ENCODE measurements at regions not wholly inside any gene's neighbourhood (a gene's known extent, or its start where the extent isn't known, plus 50 kb on each side); places are given as distances from the start of the nearest gene placed in this dataset.
"Not testable (repeated sequence)": the region's sequence is repeated elsewhere in the genome, so short reads cannot be mapped to it uniquely, and the experiment has no call there.

GRCh38 chr7:81457852-81458522, 311.9 kb downstream of the HGF start:
- no peaks in the 10 kb centered on the region for H3K4me1 ChIP-seq (replicated peaks in 1 of 2)
- intact Hi-C loops (cut with DNase I): loop anchor here in 1 of 2 donors (5.0 kb wide), 1 partner anchor 761 kb away; no protein-coding TSS in a partner anchor
- no peaks in the 10 kb centered on the region for H3K36me3 ChIP-seq (replicated peaks in 1 of 2)
- no peak overlapping the region for H3K27ac ChIP-seq
- no peak for DNase-seq
- TF ChIP-seq POLR2A (IDR thresholded peaks at IDR 0.05): no peak
- TF ChIP-seq, protein P1, sequence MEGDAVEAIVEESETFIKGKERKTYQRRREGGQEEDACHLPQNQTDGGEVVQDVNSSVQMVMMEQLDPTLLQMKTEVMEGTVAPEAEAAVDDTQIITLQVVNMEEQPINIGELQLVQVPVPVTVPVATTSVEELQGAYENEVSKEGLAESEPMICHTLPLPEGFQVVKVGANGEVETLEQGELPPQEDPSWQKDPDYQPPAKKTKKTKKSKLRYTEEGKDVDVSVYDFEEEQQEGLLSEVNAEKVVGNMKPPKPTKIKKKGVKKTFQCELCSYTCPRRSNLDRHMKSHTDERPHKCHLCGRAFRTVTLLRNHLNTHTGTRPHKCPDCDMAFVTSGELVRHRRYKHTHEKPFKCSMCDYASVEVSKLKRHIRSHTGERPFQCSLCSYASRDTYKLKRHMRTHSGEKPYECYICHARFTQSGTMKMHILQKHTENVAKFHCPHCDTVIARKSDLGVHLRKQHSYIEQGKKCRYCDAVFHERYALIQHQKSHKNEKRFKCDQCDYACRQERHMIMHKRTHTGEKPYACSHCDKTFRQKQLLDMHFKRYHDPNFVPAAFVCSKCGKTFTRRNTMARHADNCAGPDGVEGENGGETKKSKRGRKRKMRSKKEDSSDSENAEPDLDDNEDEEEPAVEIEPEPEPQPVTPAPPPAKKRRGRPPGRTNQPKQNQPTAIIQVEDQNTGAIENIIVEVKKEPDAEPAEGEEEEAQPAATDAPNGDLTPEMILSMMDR (IDR thresholded peaks at IDR 0.05): peak in 3 of 6 experiments; percentile 13 to 41 (median 31)
- no peak overlapping the region for H3K4me3 ChIP-seq
- no peaks in the 10 kb centered on the region for H3K27me3 ChIP-seq
- no peaks in the 10 kb centered on the region for H3K9me3 ChIP-seq (replicated peaks in 1 of 3)
- 24 to 39% (median 27%) methylated on average over 1 of the region's 1 CpG for WGBS, 4 donors

GRCh38 chr7:81453770-81454169, 316.1 kb downstream of the HGF start:
- H3K4me3 ChIP-seq; H3K27ac ChIP-seq; intact Hi-C loops (cut with DNase I); H3K9me3 ChIP-seq (replicated peaks in 1 of 3); H3K36me3 ChIP-seq (replicated peaks in 1 of 2); DNase-seq; H3K4me1 ChIP-seq (replicated peaks in 1 of 2); H3K27me3 ChIP-seq: not testable (repeated sequence)

DNA sequence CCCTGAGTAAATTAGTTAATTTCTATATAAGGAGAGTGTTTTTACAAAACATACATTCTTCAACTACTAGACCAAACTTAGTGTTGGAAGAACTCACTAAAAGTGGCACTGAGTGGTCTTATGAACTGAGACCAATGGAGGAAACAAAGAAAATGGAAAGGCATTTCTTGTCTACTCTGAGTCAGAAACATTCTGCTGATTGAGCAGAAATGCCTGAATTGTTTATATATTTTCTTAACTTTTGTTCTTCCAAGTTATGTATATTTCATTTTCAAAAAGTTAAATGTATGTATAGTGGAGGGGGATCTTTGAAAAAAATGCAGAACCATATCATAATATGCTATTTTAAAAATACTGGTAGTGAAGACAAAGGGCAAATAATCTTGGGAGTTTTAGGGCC, 320.7 kb downstream of the HGF start:
- no peak for TF ChIP-seq POLR2A (IDR thresholded peaks at IDR 0.05)
- TF ChIP-seq, protein P1 (IDR thresholded peaks at IDR 0.05): no peak
- intact Hi-C loops (cut with DNase I): no loop called here

DNA sequence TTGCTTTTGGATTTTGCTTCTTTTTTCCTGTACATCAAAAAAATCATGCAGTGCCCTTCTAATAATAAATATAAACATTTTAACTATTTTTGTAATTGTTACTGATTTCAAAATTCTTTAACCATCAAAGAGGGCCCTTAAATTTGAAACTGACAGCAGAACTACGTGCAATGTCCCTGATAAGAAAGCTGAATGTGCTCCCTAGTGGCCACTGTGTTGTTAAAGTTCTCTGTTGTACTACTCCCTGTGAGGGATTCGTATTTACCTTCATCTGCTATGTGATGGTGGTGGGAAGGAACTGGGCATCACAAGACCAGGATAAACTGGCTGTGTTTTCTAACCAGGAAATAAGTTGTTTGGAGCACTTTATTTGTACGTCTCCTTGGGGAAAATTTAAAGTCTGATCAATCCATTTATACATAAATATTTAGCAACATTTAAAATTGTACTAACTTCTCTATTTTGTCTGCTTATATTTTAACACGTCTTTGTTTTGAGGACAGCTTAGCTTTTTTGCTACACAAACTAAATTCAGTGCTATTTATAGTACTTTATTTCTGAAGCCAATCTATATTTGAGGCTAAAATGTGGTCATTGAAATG, 322.4 kb downstream of the HGF start:
- DNase-seq: no peak
- no peaks in the 10 kb centered on the region for H3K9me3 ChIP-seq (replicated peaks in 1 of 3)
- H3K27me3 ChIP-seq: peaks cover 4% of the 10 kb centered on the region
- 25 to 39% (median 34%) methylated on average over 4 of the region's 4 CpGs for WGBS, 4 donors
- intact Hi-C loops (cut with DNase I): no loop called here
- H3K4me1 ChIP-seq (replicated peaks in 1 of 2): no peaks in the 10 kb centered on the region
- H3K36me3 ChIP-seq (replicated peaks in 1 of 2): no peaks in the 10 kb centered on the region
- no peak overlapping the region for H3K4me3 ChIP-seq
- TF ChIP-seq POLR2A (IDR thresholded peaks at IDR 0.05): no peak
- TF ChIP-seq, protein P1 (IDR thresholded peaks at IDR 0.05): peak in 2 of 6 experiments; percentile 14 to 19
- no peak overlapping the region for H3K27ac ChIP-seq

More for the DNA sequence above, 320.7 kb downstream of the HGF start:
- H3K9me3 ChIP-seq (replicated peaks in 1 of 3): no peaks in the 10 kb centered on the region
- no peak for DNase-seq
- no peaks in the 10 kb centered on the region for H3K36me3 ChIP-seq (replicated peaks in 1 of 2)
- H3K27me3 ChIP-seq: peaks cover 4% of the 10 kb centered on the region
- no peak overlapping the region for H3K4me3 ChIP-seq
- H3K27ac ChIP-seq: no peak overlapping the region
- no peaks in the 10 kb centered on the region for H3K4me1 ChIP-seq (replicated peaks in 1 of 2)

DNA sequence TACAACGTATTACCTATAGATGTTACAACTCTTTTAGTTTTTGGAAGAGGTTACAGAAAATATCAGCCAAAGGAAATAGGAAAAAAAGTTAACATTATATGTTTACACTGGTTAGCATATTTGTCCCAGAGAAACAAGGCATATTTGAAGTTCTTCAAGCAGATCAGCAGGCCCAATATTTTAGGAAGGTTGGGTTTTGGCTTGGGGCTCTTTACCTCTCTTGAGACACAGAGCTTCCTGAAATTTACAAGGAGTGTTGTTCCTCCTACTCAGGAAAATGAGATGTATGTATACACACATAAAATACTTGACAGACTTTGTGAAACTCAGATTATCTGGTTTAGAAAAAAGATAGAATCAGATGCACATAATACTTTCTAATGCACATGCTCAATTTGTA, 323.6 kb downstream of the HGF start:
- Histone ChIP-seq H3K27ac (no peak overlapping the region), H3K36me3 (replicated peaks in 1 of 2) (no peaks in the 10 kb centered on the region), H3K9me3 (replicated peaks in 1 of 3) (no peaks in the 10 kb centered on the region), H3K4me1 (replicated peaks in 1 of 2) (no peaks in the 10 kb centered on the region), H3K4me3 (no peak overlapping the region), H3K27me3 (peaks cover 4% of the 10 kb centered on the region)
- 77 to 92% (median 85%) methylated on average over 1 of the region's 1 CpG for WGBS, 4 donors
- no peak for TF ChIP-seq POLR2A (IDR thresholded peaks at IDR 0.05)
- TF ChIP-seq, protein P1 (IDR thresholded peaks at IDR 0.05): no peak
- no peak for DNase-seq
- intact Hi-C loops (cut with DNase I): no loop called here

All from adrenal gland (tissue), 9 donors.